Spleen (tissue), 11 donors: ENCODE measurements at regions not wholly inside any gene's neighbourhood (a gene's known extent, or its start where the extent isn't known, plus 50 kb on each side); places are given as distances from the start of the nearest gene placed in this dataset.

ENCODE experiments used
- DNase-seq: peaks from one replicate; pipeline ENCODE4 v3.0.0-alpha.2; 2020
- H3K27ac ChIP-seq, 8 donors: fragments of 200-600 bp; sonication (generic) in 7 of 8; 1 replicate in 4 of 8; 2 replicates in 4 of 8; pipeline versions ENCODE4 v1.5.0 to v1.8.0; 2016 to 2021; ENCODE audit warnings: inconsistent platforms in 4 of 8, mild to moderate bottlenecking in 4 of 8, moderate library complexity in 1 of 8
- H3K27me3 ChIP-seq, 7 donors: fragments of 200-600 bp; sonication (generic) in 6 of 7; replicated peaks in 1 of 7; 1 replicate in 4 of 7; 2 replicates in 3 of 7; pipeline versions ENCODE4 v1.5.0 to v1.8.0; 2016 to 2021; ENCODE audit warnings: inconsistent platforms in 3 of 7, mild to moderate bottlenecking in 1 of 7
- H3K36me3 ChIP-seq, 6 donors: fragments of 200-600 bp; sonication (generic) in 5 of 6; 1 replicate in 4 of 6; 2 replicates in 2 of 6; pipeline versions ENCODE4 v1.5.0 to v1.8.0; 2016 to 2021; ENCODE audit warnings: inconsistent platforms in 2 of 6
- H3K4me1 ChIP-seq, 6 donors: fragments of 200-600 bp; sonication (generic) in 5 of 6; 1 replicate in 3 of 6; 2 replicates in 3 of 6; pipeline versions ENCODE4 v1.5.0 to v1.8.0; 2016 to 2021; ENCODE audit warnings: inconsistent platforms in 3 of 6
- H3K4me3 ChIP-seq, 8 donors: fragments of 200-600 bp; sonication (generic) in 7 of 8; 1 replicate in 4 of 8; 2 replicates in 4 of 8; pipeline versions ENCODE4 v1.5.0 to v1.8.0; 2016 to 2021; ENCODE audit warnings: inconsistent platforms in 4 of 8, mild to moderate bottlenecking in 4 of 8, moderate library complexity in 2 of 8
- H3K9me3 ChIP-seq, 8 donors: fragments of 200-600 bp; sonication (generic) in 7 of 8; 1 replicate in 4 of 8; 2 replicates in 4 of 8; pipeline versions ENCODE4 v1.5.0 to v1.8.0; 2016 to 2021; ENCODE audit warnings: inconsistent platforms in 4 of 8
- CTCF ChIP-seq, 11 experiments: fragments of 200-600 bp in 7 of 11; fragments of 450-650 bp in 4 of 11; sonication (generic) in 4 of 11; IDR thresholded peaks in 8 of 11; conservative IDR thresholded peaks in 3 of 11; 1 replicate in 7 of 11; 2 replicates in 4 of 11; pipeline versions ENCODE4 v1.4.0 to v1.8.0; 2016 to 2021; ENCODE audit warnings: antibody characterized with exemption in 11 of 11, inconsistent platforms in 4 of 11, mild to moderate bottlenecking in 1 of 11
- POLR2A ChIP-seq, 3 donors: fragments of 450-650 bp; IDR thresholded peaks; one replicate each; pipeline ENCODE4 v1.5.1; 2017; ENCODE audit warnings: antibody characterized with exemption in 3 of 3, mild to moderate bottlenecking in 1 of 3
- POLR2AphosphoS5 ChIP-seq, 3 donors: sonication (generic); formaldehyde crosslinking; IDR thresholded peaks; one replicate each; pipeline ENCODE4 v1.5.1; 2017; ENCODE audit warnings: antibody characterized with exemption in 3 of 3
- WGBS, 5 donors: extraction: QIAGEN DNeasy Blood & Tissue Kit in 3 of 5; methylation state at CpG; one replicate each; pipeline versions ENCODE4 v1.1.5 to v1.1.7; 2013 to 2018; 5-methylcytosine and 5-hydroxymethylcytosine counted together
- intact Hi-C: fragments of 100-400 bp; cut with DNase I; formaldehyde crosslinking; loops from one replicate; pipeline ENCODE4 v1.15.0; 2023; ENCODE audit warnings: low total_unique reads
- donor health status: healthy with polysubstance abuse.
- donor health status: DM: no; HTN: no; CAD: no; lungs with moderate emphysema.
- donor health status: DM: no; HTN: no; CAD: no.
- donor health status: Bipolar disorder and iron deficiency.
- donor health status: healthy.
- donor health status: DM: no; HTN: no; CAD: no.
- donor health status: DM: yes; HTN: yes; CAD: no.

- TF ChIP-seq POLR2A (IDR thresholded peaks at IDR 0.05) (no peak), CTCF (IDR thresholded peaks at IDR 0.05 in 8 of 11, conservative IDR thresholded peaks at IDR 0.05 in 3 of 11) (no peak), POLR2AphosphoS5 (IDR thresholded peaks at IDR 0.05) (no peak)
- 92 to 98% (median 96%) methylated on average over 4 to 5 of the region's 5 CpGs for whole genome bisulfite sequencing, 5 donors
- no peaks in the 10 kb centered on the region for H3K36me3 ChIP-seq
- no peak for DNase-seq
- H3K4me3 ChIP-seq: no peak overlapping the region
- no peaks in the 10 kb centered on the region for H3K9me3 ChIP-seq
- no peaks in the 10 kb centered on the region for H3K27me3 ChIP-seq
- H3K27ac ChIP-seq: no peak overlapping the region
- intact Hi-C loops: no loop called here
- H3K4me1 ChIP-seq: peaks cover 0 to 3% (median under 1%) of the 10 kb centered on the region in 6 donors
These were observed 59.6 kb upstream of the ZMIZ1 start for GRCh38 chr10:79009145-79009544.

GRCh38 chr10:79012567-79012966 lies 56.2 kb upstream of the ZMIZ1 start:
- WGBS, 5 donors: 85 to 97% (median 92%) methylated on average over 4 of the region's 4 CpGs
- intact Hi-C loops: no loop called here
- H3K4me3 ChIP-seq: no peak overlapping the region

GRCh38 chr10:79013406-79013987 lies 55.3 kb upstream of the ZMIZ1 start:
- TF ChIP-seq POLR2A (IDR thresholded peaks at IDR 0.05): no peak
- intact Hi-C loops: no loop called here
- Histone ChIP-seq H3K9me3 (peaks cover 0 to 8% (median 2%) of the 10 kb centered on the region in 8 donors), H3K4me3 (no peak overlapping the region), H3K27ac (no peak overlapping the region), H3K27me3 (no peaks in the 10 kb centered on the region), H3K4me1 (no peaks in the 10 kb centered on the region), H3K36me3 (no peaks in the 10 kb centered on the region)
- DNase-seq: no peak
- 78 to 94% (median 89%) methylated on average over 12 of the region's 12 CpGs for WGBS, 5 donors

More at GRCh38 chr10:79012567-79012966, 56.2 kb upstream of the ZMIZ1 start:
- peaks cover 0 to under 1% (median 0%) of the 10 kb centered on the region in 8 donors for H3K9me3 ChIP-seq
- no peaks in the 10 kb centered on the region for H3K36me3 ChIP-seq
- DNase-seq: no peak
- H3K27me3 ChIP-seq: no peaks in the 10 kb centered on the region
- H3K27ac ChIP-seq: no peak overlapping the region
- no peaks in the 10 kb centered on the region for H3K4me1 ChIP-seq
- no peak for TF ChIP-seq POLR2AphosphoS5 (IDR thresholded peaks at IDR 0.05)
- TF ChIP-seq POLR2A (IDR thresholded peaks at IDR 0.05): no peak

- Histone ChIP-seq H3K9me3 (peaks cover 0 to 8% (median 2%) of the 10 kb centered on the region in 8 donors), H3K4me1 (no peaks in the 10 kb centered on the region), H3K36me3 (no peaks in the 10 kb centered on the region), H3K27ac (no peak overlapping the region), H3K27me3 (no peaks in the 10 kb centered on the region), H3K4me3 (no peak overlapping the region)
- peak; percentile 62 for DNase-seq
- TF ChIP-seq POLR2AphosphoS5 (IDR thresholded peaks at IDR 0.05) (no peak), POLR2A (IDR thresholded peaks at IDR 0.05) (no peak), CTCF (IDR thresholded peaks at IDR 0.05 in 8 of 11, conservative IDR thresholded peaks at IDR 0.05 in 3 of 11) (no peak)
- intact Hi-C loops: no loop called here
- 91 to 100% (median 98%) methylated on average over 1 of the region's 1 CpG; no CpG with 5 or more reads in 1 of the 5 donors for WGBS, 5 donors
These were observed 54.0 kb upstream of the ZMIZ1 start for GRCh38 chr10:79014796-79015195.

GRCh38 chr10:79017882-79018520 lies 50.8 kb upstream of the ZMIZ1 start:
- intact Hi-C loops: no loop called here
- 74 to 85% (median 79%) methylated on average over 2 to 4 of the region's 4 CpGs for WGBS, 5 donors

More at GRCh38 chr10:79017882-79018520, 50.8 kb upstream of the ZMIZ1 start:
- peak overlapping the region in 1 of 8 donors; percentile 1 for H3K27ac ChIP-seq
- peaks cover 1 to 6% (median 3%) of the 10 kb centered on the region in 6 donors for H3K4me1 ChIP-seq
- no peaks in the 10 kb centered on the region for H3K27me3 ChIP-seq
- no peaks in the 10 kb centered on the region for H3K36me3 ChIP-seq
- no peak overlapping the region for H3K4me3 ChIP-seq
- H3K9me3 ChIP-seq: peaks cover 0 to 8% (median 2%) of the 10 kb centered on the region in 8 donors
- TF ChIP-seq POLR2A (IDR thresholded peaks at IDR 0.05): no peak
- TF ChIP-seq POLR2AphosphoS5 (IDR thresholded peaks at IDR 0.05): no peak
- TF ChIP-seq CTCF (IDR thresholded peaks at IDR 0.05 in 8 of 11, conservative IDR thresholded peaks at IDR 0.05 in 3 of 11): no peak
- DNase-seq: peak; percentile 51
